ENCODE measurements at regions not wholly inside any gene's neighbourhood (a gene's known extent, or its start where the extent isn't known, plus 50 kb on each side); places are given as distances from the start of the nearest gene placed in this dataset.

DNA sequence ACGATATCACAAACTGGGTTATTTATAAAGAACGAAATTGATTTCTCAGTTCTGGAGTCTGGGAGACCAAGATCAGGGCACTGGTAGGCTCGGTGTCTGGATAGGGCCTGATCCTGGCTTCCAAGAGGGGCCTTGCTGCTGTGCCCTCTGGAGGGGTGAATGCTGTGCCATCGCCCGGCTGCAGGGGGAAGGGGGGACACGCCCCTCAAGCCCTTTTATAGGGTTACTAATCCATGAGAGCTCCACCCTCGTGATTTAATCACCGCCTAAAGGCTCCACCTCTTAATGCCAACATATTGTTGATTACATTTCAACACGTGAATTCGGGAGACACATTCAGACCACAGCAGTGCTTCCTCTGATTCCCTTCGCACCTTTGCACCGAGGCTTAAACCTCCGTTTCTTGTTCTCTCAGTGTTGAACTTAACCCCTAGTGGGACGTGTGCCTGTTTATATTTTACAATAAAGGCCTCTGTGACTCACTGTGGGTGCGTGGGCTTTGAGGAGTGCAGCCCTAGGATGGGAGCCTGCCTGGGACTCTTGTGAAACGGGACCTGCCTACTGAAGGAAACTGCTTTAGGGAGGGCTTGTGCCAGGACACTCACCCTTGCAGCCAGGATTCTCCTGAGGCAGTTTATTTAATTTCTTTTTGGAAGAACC lies 52.4 kb upstream of the SPATA13 start:
- no peaks in the 10 kb centered on the region for H3K9me3 Mint-ChIP-seq
- H3K4me3 Mint-ChIP-seq (ENCODE audit: low read depth) = no peak overlapping the region
- DNase-seq (ENCODE audit: low spot score) = no peak
- intact Hi-C loops (cut with micrococcal nuclease) = no loop called here
- peaks cover 3% of the 10 kb centered on the region for H3K4me1 Mint-ChIP-seq (ENCODE audit: low read depth)
- H3K36me3 Mint-ChIP-seq (ENCODE audit: low read depth) = no peaks in the 10 kb centered on the region
- peaks cover 41% of the 10 kb centered on the region for H3K27me3 Mint-ChIP-seq (ENCODE audit: low read depth)
- H3K27ac Mint-ChIP-seq = no peak overlapping the region

DNA sequence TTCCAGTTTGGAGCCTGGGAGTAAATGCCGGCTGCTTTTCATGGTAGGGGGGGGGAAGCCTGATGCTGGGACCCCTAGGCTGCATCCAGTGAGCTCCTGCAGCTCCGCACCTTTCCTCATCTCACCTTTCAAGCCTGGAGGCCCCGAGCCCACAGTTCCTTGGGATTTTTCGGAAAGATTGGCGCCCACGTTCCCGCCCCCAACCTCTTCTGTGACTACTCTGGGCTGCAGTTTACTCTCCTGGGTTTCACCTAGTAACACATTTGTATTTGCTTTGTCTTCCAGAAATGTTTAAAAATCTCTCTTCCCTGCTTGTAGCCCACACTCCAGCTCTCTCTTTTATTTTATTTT lies 51.9 kb upstream of the SPATA13 start:
- DNase-seq (ENCODE audit: low spot score) = no peak
- no peaks in the 10 kb centered on the region for H3K36me3 Mint-ChIP-seq (ENCODE audit: low read depth)
- peaks cover 39% of the 10 kb centered on the region for H3K27me3 Mint-ChIP-seq (ENCODE audit: low read depth)

DNA sequence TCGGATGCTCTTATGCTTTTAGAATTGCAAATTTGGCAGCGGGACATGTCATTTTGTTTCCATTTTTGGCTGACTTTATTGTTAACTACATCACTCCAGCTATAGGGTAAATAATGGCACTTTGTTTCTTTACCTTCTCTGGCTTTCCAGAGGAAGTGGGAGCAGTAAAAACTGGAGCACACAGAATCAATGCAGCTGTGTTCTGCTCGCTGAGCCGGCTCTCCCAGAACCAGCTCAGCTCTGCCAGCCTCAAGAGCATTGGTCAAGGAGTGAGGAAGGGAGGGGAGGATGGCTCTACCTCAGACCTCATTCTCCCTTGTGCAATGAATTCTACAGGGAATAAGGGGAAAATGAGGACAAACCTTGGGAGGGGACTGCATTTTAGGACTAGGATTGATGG lies 50.5 kb upstream of the SPATA13 start:
- peaks cover 35% of the 10 kb centered on the region for H3K27me3 Mint-ChIP-seq (ENCODE audit: low read depth)
- H3K27ac Mint-ChIP-seq = no peak overlapping the region
- no peak overlapping the region for H3K4me3 Mint-ChIP-seq (ENCODE audit: low read depth)
- H3K36me3 Mint-ChIP-seq (ENCODE audit: low read depth) = no peaks in the 10 kb centered on the region
- DNase-seq (ENCODE audit: low spot score) = no peak
- intact Hi-C loops (cut with micrococcal nuclease) = no loop called here
- peaks cover 11% of the 10 kb centered on the region for H3K4me1 Mint-ChIP-seq (ENCODE audit: low read depth)
- no peaks in the 10 kb centered on the region for H3K9me3 Mint-ChIP-seq

More for the DNA sequence above, 51.9 kb upstream of the SPATA13 start:
- intact Hi-C loops (cut with micrococcal nuclease) = no loop called here
- Mint-ChIP-seq H3K4me1 (ENCODE audit: low read depth) (peaks cover 3% of the 10 kb centered on the region), H3K9me3 (no peaks in the 10 kb centered on the region), H3K4me3 (ENCODE audit: low read depth) (no peak overlapping the region), H3K27ac (no peak overlapping the region)

All from activated T-helper 2 cell treated with anti-CD3 and anti-CD28 coated beads, Interferon-gamma antibody, Interleukin-2, Interleukin-4, amounts not matched to agents 10 μg/mL and 5 μg/mL and 100 μg/mL, durations not matched to agents 14 hours and 24 hours and 36 hours (primary cell).